Natural killer cell treated with Interleukin-12 subunit alpha and Interleukin-12 subunit beta and Interleukin-15 and Interleukin-18, amount 100 ng/mL, for 72 hours (primary cell): ENCODE measurements at regions not wholly inside any gene's neighbourhood (a gene's known extent, or its start where the extent isn't known, plus 50 kb on each side); places are given as distances from the start of the nearest gene placed in this dataset.
"Not testable (repeated sequence)": the region's sequence is repeated elsewhere in the genome, so short reads cannot be mapped to it uniquely, and the experiment has no call there.

Experiments
- ATAC-seq, 2 donors: fragments of 150-1000 bp; cut with Tn5 transposase in 1 of 2; sonication (Bioruptor Pico), chemical (Tn5 transposase) in 1 of 2; 2 replicates each; pipeline ENCODE4 v1.10.0; 2021
- DNase-seq: peaks from one replicate; pipeline ENCODE4 v3.0.0; 2022; ENCODE audit warnings: low spot score
- H3K27ac Mint-ChIP-seq, 2 donors: 1 replicate in 1 of 2; 2 replicates in 1 of 2; pipeline ENCODE4 v1.8.0; 2022; ENCODE audit warnings: mixed read lengths in 2 of 2, mild to moderate bottlenecking in 1 of 2, moderate library complexity in 1 of 2
- H3K27me3 Mint-ChIP-seq, 2 donors: 1 replicate in 1 of 2; 2 replicates in 1 of 2; pipeline ENCODE4 v1.8.0; 2022; ENCODE audit warnings: mixed read lengths in 2 of 2
- H3K36me3 Mint-ChIP-seq: one replicate; pipeline ENCODE4 v1.8.0; 2022; ENCODE audit warnings: mixed read lengths
- H3K4me1 Mint-ChIP-seq, 2 donors: 1 replicate in 1 of 2; 2 replicates in 1 of 2; pipeline ENCODE4 v1.8.0; 2022; ENCODE audit warnings: low read depth in 2 of 2, mixed read lengths in 2 of 2, mild to moderate bottlenecking in 1 of 2
- H3K4me3 Mint-ChIP-seq: one replicate; pipeline ENCODE4 v1.8.0; 2022; ENCODE audit warnings: mixed read lengths
- H3K9me3 Mint-ChIP-seq: 2 replicates; pipeline ENCODE4 v1.8.0; 2022; ENCODE audit warnings: mixed read lengths

DNA sequence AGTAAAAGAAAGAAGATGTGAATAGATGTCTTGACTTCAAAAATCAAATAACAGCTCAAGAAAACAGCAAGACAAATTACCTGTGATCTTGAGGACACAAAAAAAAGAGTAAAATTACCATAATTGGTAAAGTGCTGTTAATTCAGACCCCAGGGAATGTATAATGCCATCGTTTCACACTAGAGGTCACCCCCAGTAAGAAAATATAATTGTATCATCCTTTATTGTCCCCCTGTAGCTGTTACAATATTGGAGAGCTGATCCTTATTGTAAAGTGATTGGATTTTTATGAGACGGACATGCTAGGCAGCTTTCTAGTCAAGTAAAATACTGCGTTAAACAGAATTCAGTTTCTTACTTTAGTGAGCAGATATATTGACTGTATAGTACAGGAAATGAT, 377.0 kb downstream of the TLE1 start:
- no peak overlapping the region for H3K27ac Mint-ChIP-seq
- DNase-seq (no peak), ATAC-seq (no peak)
- no peaks in the 10 kb centered on the region for H3K27me3 Mint-ChIP-seq
- no peak overlapping the region for H3K4me3 Mint-ChIP-seq
- H3K4me1 Mint-ChIP-seq, result no peaks in the 10 kb centered on the region
- no peaks in the 10 kb centered on the region for H3K36me3 Mint-ChIP-seq
- H3K9me3 Mint-ChIP-seq, result peaks cover 21% of the 10 kb centered on the region

DNA sequence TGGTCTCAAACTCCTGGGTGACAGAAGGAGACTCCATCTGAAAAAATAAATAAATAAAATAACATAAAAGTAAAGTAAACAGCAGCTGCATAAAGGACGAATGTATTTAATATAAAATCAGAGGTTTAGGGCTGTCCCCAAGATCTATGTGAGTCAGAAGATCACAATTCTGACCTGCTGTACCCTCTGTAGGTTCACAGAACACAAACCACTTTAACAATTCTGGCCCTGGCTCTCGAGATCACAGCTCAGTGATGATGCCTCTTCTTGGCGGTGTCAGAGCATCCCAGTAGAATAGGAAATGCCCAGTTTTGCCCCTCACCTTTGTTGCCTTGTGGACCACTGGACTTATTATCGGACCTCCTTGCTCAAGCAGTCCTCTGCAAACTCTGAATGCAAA, 380.9 kb downstream of the TLE1 start:
- H3K36me3 Mint-ChIP-seq, result no peaks in the 10 kb centered on the region
- DNase-seq (no peak), ATAC-seq (no peak)
- H3K27ac Mint-ChIP-seq, result no peak overlapping the region
- H3K27me3 Mint-ChIP-seq, result no peaks in the 10 kb centered on the region
- H3K4me3 Mint-ChIP-seq, result no peak overlapping the region
- H3K9me3 Mint-ChIP-seq, result peaks cover 8% of the 10 kb centered on the region
- no peaks in the 10 kb centered on the region for H3K4me1 Mint-ChIP-seq

DNA sequence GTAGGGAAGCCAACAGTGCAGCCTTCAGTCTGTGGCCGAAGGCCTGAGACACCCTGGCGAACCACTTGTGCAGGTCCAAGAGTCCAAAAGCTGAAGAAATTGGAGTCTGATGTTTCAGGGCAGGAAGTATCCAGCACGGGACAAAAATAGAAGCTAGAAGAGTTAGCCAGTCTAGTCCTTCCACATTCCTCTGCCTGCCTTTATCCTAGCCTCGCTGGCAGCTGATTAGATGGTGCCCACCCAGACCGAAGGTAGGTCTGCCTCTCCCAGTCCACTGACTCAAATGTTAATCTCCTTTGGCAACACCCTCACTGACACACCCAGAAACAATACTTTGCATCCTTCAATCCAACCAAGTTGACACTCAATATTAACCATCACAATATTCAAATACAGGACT, 381.6 kb downstream of the TLE1 start:
- H3K27ac Mint-ChIP-seq, DNase-seq, H3K27me3 Mint-ChIP-seq, H3K36me3 Mint-ChIP-seq, H3K4me1 Mint-ChIP-seq, H3K9me3 Mint-ChIP-seq, ATAC-seq, H3K4me3 Mint-ChIP-seq: not testable (repeated sequence)

DNA sequence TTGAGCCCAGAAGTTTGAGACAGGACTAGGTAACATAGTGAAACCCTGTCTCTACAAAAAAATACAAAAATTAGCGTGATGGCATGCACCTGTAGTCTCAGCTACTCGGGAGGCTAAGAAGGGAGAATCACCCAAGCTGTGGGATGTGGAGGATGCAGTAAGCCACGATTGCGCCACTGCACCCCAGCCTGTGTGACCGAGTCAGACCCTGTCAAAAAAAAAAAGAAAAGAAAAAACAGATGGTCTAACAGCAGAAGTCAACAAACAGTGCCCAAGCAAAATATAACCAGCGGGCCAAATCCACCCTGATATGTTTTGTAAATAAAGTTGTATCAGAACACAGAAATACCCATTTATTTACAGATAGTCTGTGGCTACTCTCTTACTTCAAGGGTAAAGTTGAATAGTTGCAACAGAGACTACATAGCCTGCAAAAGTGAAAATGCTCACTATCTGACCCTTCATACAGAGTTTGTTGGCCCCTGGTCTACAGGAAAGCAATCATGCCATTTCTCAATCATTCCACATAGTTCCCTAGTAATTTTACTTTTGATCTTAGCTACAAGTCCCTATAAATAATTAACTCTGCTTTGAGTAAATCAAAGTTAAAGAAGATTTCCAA, 383.7 kb downstream of the TLE1 start:
- no peak overlapping the region for H3K4me3 Mint-ChIP-seq
- no peak overlapping the region for H3K27ac Mint-ChIP-seq
- no peaks in the 10 kb centered on the region for H3K27me3 Mint-ChIP-seq
- no peaks in the 10 kb centered on the region for H3K4me1 Mint-ChIP-seq
- no peaks in the 10 kb centered on the region for H3K36me3 Mint-ChIP-seq
- ATAC-seq (no peak), DNase-seq (no peak)
- peaks cover 10% of the 10 kb centered on the region for H3K9me3 Mint-ChIP-seq

DNA sequence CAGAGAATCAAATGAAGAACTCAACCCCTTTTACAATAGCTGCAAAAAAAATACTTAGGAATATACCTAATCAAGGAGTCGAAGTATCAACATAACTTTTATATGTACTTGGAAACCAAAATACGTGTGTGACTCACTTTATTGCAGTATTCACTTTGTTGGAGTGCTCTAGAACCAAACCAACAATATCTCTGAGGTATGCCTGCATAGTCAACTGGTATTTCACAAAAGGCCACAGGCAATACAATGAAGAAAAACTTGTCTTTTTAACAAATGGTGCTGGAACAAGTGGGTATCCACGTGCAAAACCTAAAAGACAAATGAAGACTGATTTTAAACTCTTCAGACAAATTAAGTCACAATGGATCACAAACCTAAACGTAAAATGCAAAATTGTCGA, 385.7 kb downstream of the TLE1 start:
- Mint-ChIP-seq H3K27me3 (no peaks in the 10 kb centered on the region), H3K36me3 (no peaks in the 10 kb centered on the region), H3K9me3 (peaks cover 4% of the 10 kb centered on the region), H3K4me1 (no peaks in the 10 kb centered on the region), H3K4me3 (no peak overlapping the region), H3K27ac (no peak overlapping the region)
- DNase-seq (no peak), ATAC-seq (no peak)

DNA sequence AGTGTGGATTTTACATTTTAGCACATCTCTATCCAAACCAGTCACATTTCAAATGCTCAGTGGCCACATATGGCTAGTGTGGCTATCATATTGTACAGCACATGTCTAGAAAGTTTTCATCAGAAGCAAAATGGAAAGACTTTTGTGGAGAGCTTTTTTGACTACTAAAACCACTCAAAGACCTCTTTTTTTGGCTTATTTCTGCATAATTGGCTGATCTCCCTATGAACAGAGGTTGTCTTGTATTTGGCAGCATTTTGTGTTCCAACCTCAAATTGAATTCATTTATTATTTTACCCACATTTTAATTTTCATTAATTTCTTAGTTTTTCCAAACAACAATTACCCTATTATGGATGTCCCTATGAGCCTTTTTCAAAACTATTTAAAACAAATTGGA, 395.7 kb downstream of the TLE1 start:
- Mint-ChIP-seq H3K4me3 (no peak overlapping the region), H3K9me3 (peaks cover 15% of the 10 kb centered on the region), H3K27me3 (no peaks in the 10 kb centered on the region), H3K36me3 (peaks cover 15% of the 10 kb centered on the region), H3K4me1 (no peaks in the 10 kb centered on the region), H3K27ac (no peak overlapping the region)
- DNase-seq (no peak), ATAC-seq (no peak)

DNA sequence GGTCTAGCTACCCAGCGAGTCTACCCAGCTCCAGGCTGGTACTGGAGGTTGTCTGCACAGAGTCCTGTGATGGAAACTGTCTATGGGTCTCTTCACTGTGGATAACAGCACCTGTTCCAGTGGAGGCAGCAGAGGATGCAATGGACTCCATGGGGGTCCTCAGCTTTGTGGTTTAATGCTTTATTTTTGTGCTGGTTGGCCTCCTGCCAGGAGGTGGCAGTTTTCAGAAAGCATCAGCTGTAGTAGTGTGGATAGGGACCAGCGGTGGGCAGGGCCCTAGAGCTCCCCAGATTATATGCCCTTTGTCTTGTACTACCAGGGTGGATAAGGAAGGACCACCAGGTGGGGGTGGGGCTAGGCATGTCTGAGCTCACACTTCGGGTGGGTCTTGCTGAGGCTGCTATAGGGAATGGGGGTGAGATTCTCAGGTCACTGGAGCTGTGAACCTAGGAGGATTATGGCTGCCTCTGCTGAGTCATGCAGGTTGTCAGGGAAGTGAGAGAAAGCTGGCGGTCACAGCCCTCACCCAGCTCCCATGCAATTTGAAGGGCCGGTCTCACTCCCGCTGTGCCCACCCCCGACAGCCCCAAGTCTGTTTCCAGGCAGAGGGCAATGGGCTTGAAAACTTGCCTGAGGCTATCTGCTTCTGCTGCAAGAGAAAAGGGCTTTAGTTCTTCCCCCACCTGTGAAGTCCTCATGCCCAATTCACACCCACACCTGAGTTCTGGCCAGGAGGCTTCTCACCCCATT, 397.1 kb downstream of the TLE1 start:
- H3K27ac Mint-ChIP-seq, result no peak overlapping the region
- peaks cover 15% of the 10 kb centered on the region for H3K36me3 Mint-ChIP-seq
- DNase-seq (no peak), ATAC-seq (no peak)
- H3K9me3 Mint-ChIP-seq, result peaks cover 15% of the 10 kb centered on the region
- H3K27me3 Mint-ChIP-seq, result no peaks in the 10 kb centered on the region
- H3K4me3 Mint-ChIP-seq, result no peak overlapping the region
- H3K4me1 Mint-ChIP-seq, result no peaks in the 10 kb centered on the region

DNA sequence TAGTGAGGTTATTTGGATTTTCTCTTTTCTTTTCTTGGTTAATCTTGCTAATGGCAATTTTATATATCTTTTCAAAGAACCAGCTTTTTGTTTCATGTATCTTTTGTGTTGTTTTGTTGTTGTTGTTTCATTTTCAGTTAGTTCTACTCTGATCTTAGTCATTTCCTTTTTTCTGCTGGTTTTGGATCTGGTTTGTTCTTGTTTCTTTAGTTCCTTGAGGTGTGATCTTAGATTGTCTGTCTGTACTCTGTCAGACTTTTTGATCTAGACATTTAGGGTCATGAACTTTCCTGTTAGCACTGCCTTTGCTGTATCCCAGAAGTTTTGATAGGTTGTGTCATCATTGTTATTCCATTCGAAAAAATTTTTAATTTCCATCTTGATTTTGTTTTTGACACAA, 399.7 kb downstream of the TLE1 start:
- Mint-ChIP-seq H3K4me1 (no peaks in the 10 kb centered on the region), H3K4me3 (no peak overlapping the region), H3K27me3 (no peaks in the 10 kb centered on the region), H3K36me3 (peaks cover 8% of the 10 kb centered on the region), H3K9me3 (peaks cover 26% of the 10 kb centered on the region), H3K27ac (no peak overlapping the region)
- no peak for DNase-seq
- ATAC-seq, result no peak

DNA sequence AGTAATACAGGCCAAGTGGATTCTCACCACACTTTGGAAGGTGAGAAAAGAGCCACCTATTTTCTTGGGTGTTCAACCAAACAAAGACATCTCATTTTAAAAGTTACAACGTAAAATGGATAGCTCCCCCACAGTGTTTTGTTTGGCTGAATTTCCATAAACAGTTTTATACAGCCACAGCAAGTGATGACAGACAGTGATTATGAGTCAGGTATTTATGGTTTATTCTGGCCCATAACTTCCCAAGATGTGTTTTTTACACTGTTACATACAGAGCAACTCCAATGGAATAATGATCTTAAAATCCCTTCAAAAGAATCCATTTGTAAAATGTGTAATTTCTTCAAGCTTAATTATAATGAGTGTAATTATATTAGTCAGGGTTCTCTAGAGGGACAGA, 421.3 kb downstream of the TLE1 start:
- Mint-ChIP-seq H3K9me3 (peaks cover 22% of the 10 kb centered on the region), H3K4me3 (no peak overlapping the region), H3K4me1 (no peaks in the 10 kb centered on the region), H3K27me3 (no peaks in the 10 kb centered on the region), H3K36me3 (no peaks in the 10 kb centered on the region), H3K27ac (no peak overlapping the region)
- DNase-seq (no peak), ATAC-seq (no peak)

DNA sequence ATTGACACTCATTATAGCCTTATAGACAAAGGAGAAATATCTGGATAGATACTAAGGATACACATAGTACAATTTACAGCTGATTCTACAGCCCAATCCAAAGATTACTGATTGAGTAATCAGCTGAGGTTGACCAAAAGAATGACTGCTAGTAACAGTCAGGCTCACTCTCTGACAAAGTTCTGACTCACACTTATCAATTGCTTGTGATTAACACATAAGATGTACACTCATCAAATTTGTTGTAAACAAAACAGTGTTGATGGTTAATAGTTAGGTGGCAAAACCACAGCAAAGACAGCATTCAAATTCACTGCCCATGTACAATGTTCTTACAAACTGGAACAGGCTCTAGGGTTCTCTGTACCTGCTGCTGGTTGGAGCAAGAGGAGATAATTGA, 422.7 kb downstream of the TLE1 start:
- no peak overlapping the region for H3K27ac Mint-ChIP-seq
- no peak for ATAC-seq
- H3K4me3 Mint-ChIP-seq, result no peak overlapping the region
- DNase-seq, result no peak
- no peaks in the 10 kb centered on the region for H3K4me1 Mint-ChIP-seq
- H3K27me3 Mint-ChIP-seq, result no peaks in the 10 kb centered on the region
- no peaks in the 10 kb centered on the region for H3K36me3 Mint-ChIP-seq
- peaks cover 22% of the 10 kb centered on the region for H3K9me3 Mint-ChIP-seq

DNA sequence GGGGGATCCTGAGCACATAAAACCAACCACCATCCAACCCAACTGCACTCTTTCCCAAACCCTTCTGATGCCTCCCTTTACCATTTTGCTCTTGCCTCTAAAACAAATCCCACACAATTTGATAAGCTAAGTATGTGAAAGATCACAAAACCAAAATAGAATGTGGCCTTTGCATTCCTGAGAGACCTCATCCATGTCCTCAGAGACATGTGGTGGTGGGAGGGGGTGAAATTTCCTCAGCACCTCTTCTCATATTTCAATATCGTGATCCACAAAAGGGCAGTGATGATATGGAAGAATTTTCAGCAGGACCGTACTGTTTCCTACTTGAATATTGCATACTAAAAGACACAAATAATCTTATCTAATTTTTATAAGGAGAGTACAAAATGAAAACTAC, 423.3 kb downstream of the TLE1 start:
- no peak for ATAC-seq
- no peaks in the 10 kb centered on the region for H3K4me1 Mint-ChIP-seq
- peaks cover 4% of the 10 kb centered on the region for H3K36me3 Mint-ChIP-seq
- no peak overlapping the region for H3K27ac Mint-ChIP-seq
- no peak for DNase-seq
- H3K4me3 Mint-ChIP-seq, result no peak overlapping the region
- peaks cover 26% of the 10 kb centered on the region for H3K9me3 Mint-ChIP-seq
- no peaks in the 10 kb centered on the region for H3K27me3 Mint-ChIP-seq

DNA sequence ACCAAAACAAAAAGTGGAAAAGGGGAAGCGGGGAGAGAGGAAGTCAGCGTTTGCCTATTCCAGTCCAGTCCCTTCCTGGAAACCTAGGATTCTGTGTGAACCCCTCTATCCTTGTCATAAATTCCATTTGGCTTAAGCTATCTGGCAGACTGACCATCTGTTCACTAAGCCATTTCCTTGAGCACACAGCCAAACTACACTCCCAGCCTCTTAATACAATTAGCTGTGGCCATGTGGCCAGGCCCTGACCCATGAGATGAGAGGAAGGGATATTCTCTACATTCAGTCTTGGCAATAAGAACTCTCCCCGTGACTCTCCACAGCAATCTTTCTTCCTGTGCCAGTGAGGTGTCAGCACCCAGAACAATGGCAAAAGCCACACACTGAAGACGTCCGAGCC, 424.8 kb downstream of the TLE1 start:
- no peak overlapping the region for H3K4me3 Mint-ChIP-seq
- no peak for DNase-seq
- H3K36me3 Mint-ChIP-seq, result peaks cover 6% of the 10 kb centered on the region
- peaks cover 28% of the 10 kb centered on the region for H3K9me3 Mint-ChIP-seq
- H3K4me1 Mint-ChIP-seq, result no peaks in the 10 kb centered on the region
- no peaks in the 10 kb centered on the region for H3K27me3 Mint-ChIP-seq
- no peak overlapping the region for H3K27ac Mint-ChIP-seq
- ATAC-seq, result no peak

DNA sequence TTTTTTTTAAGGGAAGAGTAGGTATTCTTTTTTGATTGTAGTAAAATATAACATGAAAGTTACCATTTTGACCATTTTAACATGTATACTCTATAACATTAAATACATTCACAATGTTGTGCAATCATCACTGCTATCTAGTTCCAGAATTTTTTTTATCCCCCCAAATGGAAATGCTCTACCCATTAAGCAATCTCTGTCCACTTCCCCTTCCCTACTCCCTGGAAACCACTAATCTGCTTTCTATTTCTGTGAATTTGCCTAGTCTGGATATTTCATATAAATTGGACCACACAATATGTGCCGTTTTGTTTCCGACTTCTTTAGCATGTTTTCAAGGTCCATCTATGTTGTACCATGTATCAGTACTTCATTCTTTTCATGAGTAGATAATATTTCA, 429.5 kb downstream of the TLE1 start:
- Mint-ChIP-seq H3K9me3 (peaks cover 17% of the 10 kb centered on the region), H3K36me3 (peaks cover 6% of the 10 kb centered on the region), H3K27ac (no peak overlapping the region), H3K4me1 (no peaks in the 10 kb centered on the region), H3K27me3 (no peaks in the 10 kb centered on the region), H3K4me3 (no peak overlapping the region)
- DNase-seq (no peak), ATAC-seq (no peak)

DNA sequence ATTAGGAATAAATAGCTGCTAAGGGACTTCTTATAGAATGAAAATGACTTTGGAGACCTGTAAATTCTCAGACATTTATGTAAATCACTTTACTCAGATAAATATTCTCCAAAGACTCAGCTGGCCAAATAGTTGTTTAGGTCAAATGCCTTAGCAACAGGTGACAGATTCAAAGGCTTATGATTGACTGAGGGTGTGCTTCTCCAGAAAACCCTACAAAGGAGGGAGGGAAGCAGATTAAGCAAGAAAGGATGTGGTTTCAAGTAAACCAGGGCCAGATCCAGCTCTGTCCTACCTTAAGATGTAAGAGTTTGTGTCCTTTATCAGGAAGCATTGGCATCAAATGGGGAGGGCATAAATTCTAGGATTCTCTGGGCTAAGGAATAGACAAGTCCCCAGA, 433.0 kb downstream of the TLE1 start:
- Mint-ChIP-seq H3K4me1 (no peaks in the 10 kb centered on the region), H3K4me3 (no peak overlapping the region), H3K36me3 (peaks cover 5% of the 10 kb centered on the region), H3K27me3 (no peaks in the 10 kb centered on the region), H3K9me3 (peaks cover 15% of the 10 kb centered on the region), H3K27ac (no peak overlapping the region)
- no peak for ATAC-seq
- no peak for DNase-seq

DNA sequence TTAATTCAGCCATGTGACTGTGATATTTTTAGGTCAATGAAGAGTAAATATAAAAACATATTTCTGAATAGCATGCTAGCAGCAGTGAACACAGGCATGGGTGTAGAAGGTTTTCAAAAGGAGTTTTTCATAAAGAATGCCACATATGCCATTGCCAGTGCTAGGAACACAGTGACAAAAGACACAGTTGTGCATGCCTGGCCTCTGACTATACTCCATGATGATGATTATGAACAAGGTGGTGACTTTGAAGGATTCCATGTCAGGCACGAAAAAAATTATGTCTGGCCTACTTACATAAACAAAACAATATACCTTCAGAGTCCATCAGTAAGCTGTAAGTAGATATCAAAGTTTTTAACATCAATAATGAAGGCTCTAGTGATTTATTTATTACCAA, 438.7 kb downstream of the TLE1 start:
- no peaks in the 10 kb centered on the region for H3K27me3 Mint-ChIP-seq
- H3K9me3 Mint-ChIP-seq, result peaks cover 8% of the 10 kb centered on the region
- no peak overlapping the region for H3K4me3 Mint-ChIP-seq
- no peaks in the 10 kb centered on the region for H3K4me1 Mint-ChIP-seq
- no peak for DNase-seq
- H3K27ac Mint-ChIP-seq, result no peak overlapping the region
- H3K36me3 Mint-ChIP-seq, result no peaks in the 10 kb centered on the region
- ATAC-seq, result no peak
